SK-N-SH treated with all-trans-retinoic acid at 6 μM for 48 hours (cell line): ENCODE measurements at regions not wholly inside any gene's neighbourhood (a gene's known extent, or its start where the extent isn't known, plus 50 kb on each side); places are given as distances from the start of the nearest gene placed in this dataset.

ENCODE experiments used
- ATAC-seq: fragments of 200-7000 bp; cut with Tn5 transposase; 3 replicates; pipeline ENCODE4 v1.9.1; 2020; ENCODE audit warnings: mild to moderate bottlenecking, moderate library complexity
- ARNTL ChIP-seq: fragments of 450-650 bp; formaldehyde crosslinking; IDR thresholded peaks from 2 replicates; pipeline ENCODE4 v1.5.0; 2020; ENCODE audit warnings: low read depth, mild to moderate bottlenecking, moderate library complexity, borderline replicate concordance
- BACH2 ChIP-seq: fragments of 250-450 bp; sonication (Bioruptor Pico); IDR thresholded peaks from 2 replicates; pipeline ENCODE4 v1.9.0; 2021; ENCODE audit warnings: mild to moderate bottlenecking, borderline replicate concordance
- CSDC2 ChIP-seq: fragments of 250-450 bp; sonication (Bioruptor Pico); IDR thresholded peaks from 2 replicates; pipeline ENCODE4 v1.5.0; 2020; ENCODE audit warnings: mild to moderate bottlenecking, moderate library complexity
- ESRRG ChIP-seq: fragments of 250-450 bp; sonication (Bioruptor Pico); IDR thresholded peaks from 2 replicates; pipeline ENCODE4 v1.6.1; 2021; ENCODE audit warnings: mild to moderate bottlenecking
- GLIS3 ChIP-seq: fragments of 250-450 bp; sonication (Bioruptor Pico); IDR thresholded peaks from 2 replicates; pipeline ENCODE4 v1.5.0; 2020; ENCODE audit warnings: mild to moderate bottlenecking, moderate library complexity
- ISL1 ChIP-seq: fragments of 250-450 bp; sonication (Bioruptor Pico); IDR thresholded peaks from 2 replicates; pipeline ENCODE4 v2.1.2; 2022; ENCODE audit warnings: mild to moderate bottlenecking, moderate library complexity
- OSR1 ChIP-seq: fragments of 250-450 bp; sonication (Bioruptor Pico); IDR thresholded peaks from 2 replicates; pipeline ENCODE4 v1.8.0; 2022; ENCODE audit warnings: moderate library complexity, mild to moderate bottlenecking, inconsistent platforms
- PPARA ChIP-seq: fragments of 250-450 bp; sonication (Bioruptor Pico); IDR thresholded peaks from 2 replicates; pipeline ENCODE4 v1.5.0; 2020; ENCODE audit warnings: mild to moderate bottlenecking, borderline replicate concordance
- RARB ChIP-seq: fragments of 250-450 bp; sonication (Bioruptor Pico); IDR thresholded peaks from 2 replicates; pipeline ENCODE4 v1.8.0; 2021; ENCODE audit warnings: mild to moderate bottlenecking, moderate library complexity
- SNAI2 ChIP-seq: fragments of 250-450 bp; sonication (Bioruptor Pico); IDR thresholded peaks from 2 replicates; pipeline ENCODE4 v1.5.0; 2020; ENCODE audit warnings: mild to moderate bottlenecking, moderate library complexity
- TCF4 ChIP-seq: fragments of 250-450 bp; sonication (Bioruptor Pico); IDR thresholded peaks from 2 replicates; pipeline ENCODE4 v1.8.0; 2021; ENCODE audit warnings: mild to moderate bottlenecking, moderate library complexity, borderline replicate concordance
- TOX ChIP-seq: fragments of 250-450 bp; sonication (Bioruptor Pico); IDR thresholded peaks from 2 replicates; pipeline ENCODE4 v1.8.0; 2021; ENCODE audit warnings: mild to moderate bottlenecking, moderate library complexity, borderline replicate concordance
- ZC3H10 ChIP-seq: fragments of 250-450 bp; sonication (Bioruptor Pico); IDR thresholded peaks from 2 replicates; pipeline ENCODE4 v1.5.1; 2021; ENCODE audit warnings: mild to moderate bottlenecking, moderate library complexity
- ZFP3 ChIP-seq: fragments of 250-450 bp; sonication (Bioruptor Pico); IDR thresholded peaks from 2 replicates; pipeline ENCODE4 v1.5.0; 2020; ENCODE audit warnings: mild to moderate bottlenecking, moderate library complexity
- ZFP30 ChIP-seq: fragments of 450-650 bp; formaldehyde crosslinking; IDR thresholded peaks from 2 replicates; pipeline ENCODE4 v1.5.0; 2022; ENCODE audit warnings: mild to moderate bottlenecking, moderate library complexity
- ZNF565 ChIP-seq: fragments of 450-650 bp; formaldehyde crosslinking; conservative IDR thresholded peaks from 2 replicates; pipeline ENCODE4 v1.5.0; 2020; ENCODE audit warnings: low read depth, mild to moderate bottlenecking, moderate library complexity
- ZNF70 ChIP-seq: fragments of 450-650 bp; formaldehyde crosslinking; IDR thresholded peaks from 2 replicates; pipeline ENCODE4 v1.5.0; 2020; ENCODE audit warnings: mild to moderate bottlenecking, moderate library complexity
- ZNF8 ChIP-seq: fragments of 450-650 bp; formaldehyde crosslinking; IDR thresholded peaks from 2 replicates; pipeline ENCODE4 v1.5.0; 2020; ENCODE audit warnings: mild to moderate bottlenecking, moderate library complexity
- TF ChIP-seq, protein P1 (sequence below): fragments of 250-450 bp; sonication (Bioruptor Pico); IDR thresholded peaks from 2 replicates; pipeline ENCODE4 v1.5.1; 2020; ENCODE audit warnings: low read depth, mild to moderate bottlenecking, moderate library complexity
- TF ChIP-seq, protein P2 (sequence below): fragments of 250-450 bp; sonication (Bioruptor Pico); IDR thresholded peaks from 2 replicates; pipeline ENCODE4 v1.5.0; 2020; ENCODE audit warnings: mild to moderate bottlenecking, moderate library complexity
- TF ChIP-seq, protein P3 (sequence below): fragments of 250-450 bp; sonication (Bioruptor Pico); IDR thresholded peaks from 2 replicates; pipeline ENCODE4 v1.8.0; 2021; ENCODE audit warnings: low read depth, mild to moderate bottlenecking, moderate library complexity, borderline replicate concordance
- TF ChIP-seq, protein P4 (sequence below): fragments of 250-450 bp; sonication (Bioruptor Pico); IDR thresholded peaks from 2 replicates; pipeline ENCODE4 v1.8.0; 2020; ENCODE audit warnings: mild to moderate bottlenecking, moderate library complexity, borderline replicate concordance
- TF ChIP-seq, protein P5 (sequence below): fragments of 250-450 bp; sonication (Bioruptor Pico); IDR thresholded peaks from 2 replicates; pipeline ENCODE4 v1.5.1; 2021; ENCODE audit warnings: mild to moderate bottlenecking, moderate library complexity

DNA sequence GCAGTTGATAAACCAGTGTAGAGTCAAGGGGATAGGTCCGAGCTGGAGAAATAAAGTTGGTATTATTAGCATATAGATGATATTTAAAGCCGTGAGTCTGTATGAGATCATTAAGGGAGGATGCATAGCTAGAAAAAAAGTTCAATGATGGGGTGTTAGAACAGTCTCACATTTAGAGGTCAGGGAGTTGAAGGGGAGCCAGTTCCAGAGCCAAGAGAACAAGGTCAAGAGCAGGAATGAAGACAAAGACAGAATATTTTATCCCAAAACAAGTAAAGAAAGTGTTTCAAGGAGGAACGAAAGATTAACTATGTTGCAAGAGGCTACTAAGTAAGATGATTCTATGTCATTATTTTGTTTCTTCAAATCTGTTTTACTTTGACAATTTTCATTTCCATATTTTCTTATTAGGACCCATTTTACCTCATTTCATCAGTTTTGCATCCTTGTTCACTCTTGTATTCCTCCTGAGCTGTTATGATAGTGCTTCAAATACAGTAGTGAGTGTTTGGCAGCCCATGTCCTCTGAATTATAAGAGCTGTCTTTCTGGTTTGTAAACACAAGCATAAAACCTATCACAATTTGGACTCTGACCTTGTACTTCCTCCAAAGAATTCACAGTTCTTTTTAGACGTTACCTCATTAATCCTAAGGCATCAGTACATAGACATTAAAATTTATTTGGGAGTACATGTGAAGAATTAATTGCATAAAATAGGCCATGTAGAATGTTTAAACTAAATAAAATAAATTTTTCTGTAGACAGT lies 695.7 kb upstream of the NECTIN3 start:
- ATAC-seq: no peak
- TF ChIP-seq ZNF565 (no peak), ARNTL (CRISPR knock-in tag) (no peak), ZC3H10 (CRISPR knock-in tag) (no peak), CSDC2 (CRISPR knock-in tag) (no peak), TCF4 (CRISPR knock-in tag) (no peak), BACH2 (CRISPR knock-in tag) (no peak), ESRRG (CRISPR knock-in tag) (no peak), ZNF8 (no peak), ZFP30 (CRISPR knock-in tag) (no peak), OSR1 (CRISPR knock-in tag) (no peak), ZNF70 (CRISPR knock-in tag) (no peak), TOX (CRISPR knock-in tag) (no peak), GLIS3 (CRISPR knock-in tag) (no peak), ISL1 (no peak), RARB (CRISPR knock-in tag) (no peak)
- TF ChIP-seq, protein P1, sequence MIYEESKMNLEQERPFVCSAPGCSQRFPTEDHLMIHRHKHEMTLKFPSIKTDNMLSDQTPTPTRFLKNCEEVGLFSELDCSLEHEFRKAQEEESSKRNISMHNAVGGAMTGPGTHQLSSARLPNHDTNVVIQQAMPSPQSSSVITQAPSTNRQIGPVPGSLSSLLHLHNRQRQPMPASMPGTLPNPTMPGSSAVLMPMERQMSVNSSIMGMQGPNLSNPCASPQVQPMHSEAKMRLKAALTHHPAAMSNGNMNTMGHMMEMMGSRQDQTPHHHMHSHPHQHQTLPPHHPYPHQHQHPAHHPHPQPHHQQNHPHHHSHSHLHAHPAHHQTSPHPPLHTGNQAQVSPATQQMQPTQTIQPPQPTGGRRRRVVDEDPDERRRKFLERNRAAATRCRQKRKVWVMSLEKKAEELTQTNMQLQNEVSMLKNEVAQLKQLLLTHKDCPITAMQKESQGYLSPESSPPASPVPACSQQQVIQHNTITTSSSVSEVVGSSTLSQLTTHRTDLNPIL (CRISPR knock-in tag): no peak
- TF ChIP-seq, protein P2, sequence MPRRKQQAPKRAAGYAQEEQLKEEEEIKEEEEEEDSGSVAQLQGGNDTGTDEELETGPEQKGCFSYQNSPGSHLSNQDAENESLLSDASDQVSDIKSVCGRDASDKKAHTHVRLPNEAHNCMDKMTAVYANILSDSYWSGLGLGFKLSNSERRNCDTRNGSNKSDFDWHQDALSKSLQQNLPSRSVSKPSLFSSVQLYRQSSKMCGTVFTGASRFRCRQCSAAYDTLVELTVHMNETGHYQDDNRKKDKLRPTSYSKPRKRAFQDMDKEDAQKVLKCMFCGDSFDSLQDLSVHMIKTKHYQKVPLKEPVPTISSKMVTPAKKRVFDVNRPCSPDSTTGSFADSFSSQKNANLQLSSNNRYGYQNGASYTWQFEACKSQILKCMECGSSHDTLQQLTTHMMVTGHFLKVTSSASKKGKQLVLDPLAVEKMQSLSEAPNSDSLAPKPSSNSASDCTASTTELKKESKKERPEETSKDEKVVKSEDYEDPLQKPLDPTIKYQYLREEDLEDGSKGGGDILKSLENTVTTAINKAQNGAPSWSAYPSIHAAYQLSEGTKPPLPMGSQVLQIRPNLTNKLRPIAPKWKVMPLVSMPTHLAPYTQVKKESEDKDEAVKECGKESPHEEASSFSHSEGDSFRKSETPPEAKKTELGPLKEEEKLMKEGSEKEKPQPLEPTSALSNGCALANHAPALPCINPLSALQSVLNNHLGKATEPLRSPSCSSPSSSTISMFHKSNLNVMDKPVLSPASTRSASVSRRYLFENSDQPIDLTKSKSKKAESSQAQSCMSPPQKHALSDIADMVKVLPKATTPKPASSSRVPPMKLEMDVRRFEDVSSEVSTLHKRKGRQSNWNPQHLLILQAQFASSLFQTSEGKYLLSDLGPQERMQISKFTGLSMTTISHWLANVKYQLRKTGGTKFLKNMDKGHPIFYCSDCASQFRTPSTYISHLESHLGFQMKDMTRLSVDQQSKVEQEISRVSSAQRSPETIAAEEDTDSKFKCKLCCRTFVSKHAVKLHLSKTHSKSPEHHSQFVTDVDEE (CRISPR knock-in tag): no peak
- TF ChIP-seq, protein P3, sequence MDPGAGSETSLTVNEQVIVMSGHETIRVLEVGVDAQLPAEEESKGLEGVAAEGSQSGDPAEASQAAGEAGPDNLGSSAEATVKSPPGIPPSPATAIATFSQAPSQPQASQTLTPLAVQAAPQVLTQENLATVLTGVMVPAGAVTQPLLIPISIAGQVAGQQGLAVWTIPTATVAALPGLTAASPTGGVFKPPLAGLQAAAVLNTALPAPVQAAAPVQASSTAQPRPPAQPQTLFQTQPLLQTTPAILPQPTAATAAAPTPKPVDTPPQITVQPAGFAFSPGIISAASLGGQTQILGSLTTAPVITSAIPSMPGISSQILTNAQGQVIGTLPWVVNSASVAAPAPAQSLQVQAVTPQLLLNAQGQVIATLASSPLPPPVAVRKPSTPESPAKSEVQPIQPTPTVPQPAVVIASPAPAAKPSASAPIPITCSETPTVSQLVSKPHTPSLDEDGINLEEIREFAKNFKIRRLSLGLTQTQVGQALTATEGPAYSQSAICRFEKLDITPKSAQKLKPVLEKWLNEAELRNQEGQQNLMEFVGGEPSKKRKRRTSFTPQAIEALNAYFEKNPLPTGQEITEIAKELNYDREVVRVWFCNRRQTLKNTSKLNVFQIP: no peak
- TF ChIP-seq, protein P4, sequence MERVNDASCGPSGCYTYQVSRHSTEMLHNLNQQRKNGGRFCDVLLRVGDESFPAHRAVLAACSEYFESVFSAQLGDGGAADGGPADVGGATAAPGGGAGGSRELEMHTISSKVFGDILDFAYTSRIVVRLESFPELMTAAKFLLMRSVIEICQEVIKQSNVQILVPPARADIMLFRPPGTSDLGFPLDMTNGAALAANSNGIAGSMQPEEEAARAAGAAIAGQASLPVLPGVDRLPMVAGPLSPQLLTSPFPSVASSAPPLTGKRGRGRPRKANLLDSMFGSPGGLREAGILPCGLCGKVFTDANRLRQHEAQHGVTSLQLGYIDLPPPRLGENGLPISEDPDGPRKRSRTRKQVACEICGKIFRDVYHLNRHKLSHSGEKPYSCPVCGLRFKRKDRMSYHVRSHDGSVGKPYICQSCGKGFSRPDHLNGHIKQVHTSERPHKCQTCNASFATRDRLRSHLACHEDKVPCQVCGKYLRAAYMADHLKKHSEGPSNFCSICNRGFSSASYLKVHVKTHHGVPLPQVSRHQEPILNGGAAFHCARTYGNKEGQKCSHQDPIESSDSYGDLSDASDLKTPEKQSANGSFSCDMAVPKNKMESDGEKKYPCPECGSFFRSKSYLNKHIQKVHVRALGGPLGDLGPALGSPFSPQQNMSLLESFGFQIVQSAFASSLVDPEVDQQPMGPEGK (CRISPR knock-in tag): no peak

DNA sequence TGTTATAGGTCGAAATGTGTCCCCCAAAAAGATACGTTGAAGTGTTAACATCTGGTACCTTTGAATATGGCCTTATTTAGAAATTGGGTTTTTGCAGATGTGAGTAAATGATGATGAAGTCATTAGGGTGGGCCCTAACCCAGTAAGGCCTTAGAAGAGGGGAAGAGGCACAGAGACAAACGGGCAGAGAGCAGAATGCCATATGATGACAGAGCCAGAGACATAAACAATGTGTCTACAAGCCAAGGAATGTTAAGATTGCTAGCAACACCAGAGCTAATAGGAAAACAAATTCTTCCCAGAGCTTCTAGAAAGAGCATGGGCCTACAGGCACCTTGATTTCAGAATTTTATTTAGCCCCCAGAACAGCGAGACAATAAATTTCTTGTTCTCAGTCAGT lies 693.1 kb upstream of the NECTIN3 start:
- ATAC-seq: no peak
- TF ChIP-seq ZFP3 (CRISPR knock-in tag) (no peak), PPARA (CRISPR knock-in tag) (no peak), ISL1 (no peak), BACH2 (CRISPR knock-in tag) (no peak), ZC3H10 (CRISPR knock-in tag) (no peak), ARNTL (CRISPR knock-in tag) (no peak), ZNF70 (CRISPR knock-in tag) (no peak), SNAI2 (CRISPR knock-in tag) (no peak), ZNF8 (no peak), GLIS3 (CRISPR knock-in tag) (no peak), CSDC2 (CRISPR knock-in tag) (no peak)
- TF ChIP-seq, protein P3: no peak
- TF ChIP-seq, protein P5, sequence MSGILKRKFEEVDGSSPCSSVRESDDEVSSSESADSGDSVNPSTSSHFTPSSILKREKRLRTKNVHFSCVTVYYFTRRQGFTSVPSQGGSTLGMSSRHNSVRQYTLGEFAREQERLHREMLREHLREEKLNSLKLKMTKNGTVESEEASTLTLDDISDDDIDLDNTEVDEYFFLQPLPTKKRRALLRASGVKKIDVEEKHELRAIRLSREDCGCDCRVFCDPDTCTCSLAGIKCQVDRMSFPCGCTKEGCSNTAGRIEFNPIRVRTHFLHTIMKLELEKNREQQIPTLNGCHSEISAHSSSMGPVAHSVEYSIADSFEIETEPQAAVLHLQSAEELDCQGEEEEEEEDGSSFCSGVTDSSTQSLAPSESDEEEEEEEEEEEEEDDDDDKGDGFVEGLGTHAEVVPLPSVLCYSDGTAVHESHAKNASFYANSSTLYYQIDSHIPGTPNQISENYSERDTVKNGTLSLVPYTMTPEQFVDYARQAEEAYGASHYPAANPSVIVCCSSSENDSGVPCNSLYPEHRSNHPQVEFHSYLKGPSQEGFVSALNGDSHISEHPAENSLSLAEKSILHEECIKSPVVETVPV (CRISPR knock-in tag): no peak
- TF ChIP-seq, protein P4 (CRISPR knock-in tag): no peak
- TF ChIP-seq, protein P2 (CRISPR knock-in tag): no peak
